HCT116 (cell line): ENCODE measurements at regions not wholly inside any gene's neighbourhood (a gene's known extent, or its start where the extent isn't known, plus 50 kb on each side); places are given as distances from the start of the nearest gene placed in this dataset.

ENCODE experiments used
- ATAC-seq: fragments of 200-7000 bp; cut with Tn5 transposase; 2 replicates; pipeline ENCODE4 v1.9.1; 2020; ENCODE audit warnings: mild to moderate bottlenecking, moderate library complexity
- BruUV-seq: library from RNA; stranded (reverse); fragments of 400-500 nt; replicated peaks from 2 replicates; lab custom pipeline; 2021; lab: Mats Ljungman, UMichigan
- CTCF ChIA-PET: fragments of 300-600 bp; sonication (Branson Sonifier 250); formaldehyde crosslinking; loops from one replicate; lab custom pipeline; 2021; ENCODE audit warnings: antibody characterized with exemption; lab: Charles Lee
- POLR2A ChIA-PET: fragments of 300-600, 350-600 bp; sonication (Branson Sonifier 250); formaldehyde crosslinking; loops from one replicate; lab custom pipeline; 2021; ENCODE audit warnings: antibody characterized with exemption; lab: Charles Lee
- RAD21 ChIA-PET, 2 experiments: fragments of 300-600 bp; sonication (Branson Sonifier 250); formaldehyde crosslinking; loops; one replicate each; lab custom pipeline; 2023; ENCODE audit warnings: low total read pairs in 2 of 2; ENCODE audit not compliant: uncharacterized antibody in 2 of 2, unreplicated experiment in 2 of 2, low non-redundant PET in 1 of 2; lab: Charles Lee
- DNase-seq: peaks from one replicate; pipeline ENCODE4 v3.0.0-alpha.2; 2010; ENCODE audit warnings: low read depth, low spot score
- H2AFZ ChIP-seq: fragments of 200-600 bp; shearing (Covaris generic), sonication (generic); 2 replicates; pipeline ENCODE4 v1.6.1; 2017; ENCODE audit warnings: low read depth, mixed run types, mixed read lengths, antibody characterized with exemption, low read length; ENCODE audit not compliant: poor library complexity, severe bottlenecking
- H3K27ac ChIP-seq: 2 replicates; pipeline ENCODE4 v1.5.1; 2012; ENCODE audit warnings: low read depth, low read length
- H3K27me3 ChIP-seq: fragments of 200-600 bp; sonication (generic); 2 replicates; pipeline ENCODE4 v1.6.1; 2016; ENCODE audit warnings: mixed run types, low read length, mixed read lengths; ENCODE audit not compliant: insufficient read depth
- H3K36me3 ChIP-seq, 2 experiments: fragments of 200-500 bp in 1 of 2; fragments of 200-600 bp in 1 of 2; sonication (Bioruptor generic) in 1 of 2; sonication (generic) in 1 of 2; 2 replicates each; pipeline versions ENCODE4 v1.5.1 to v1.6.1; 2014 to 2016; ENCODE audit warnings: low read length in 2 of 2, inconsistent platforms in 1 of 2, mixed read lengths in 1 of 2, mixed run types in 1 of 2; ENCODE audit not compliant: insufficient read depth in 2 of 2, control insufficient read depth in 1 of 2
- H3K4me1 ChIP-seq, 2 experiments: fragments of 200-600 bp in 1 of 2; sonication (generic) in 1 of 2; 2 replicates each; pipeline versions ENCODE4 v1.5.1 to v1.6.1; 2012 to 2017; ENCODE audit warnings: low read length in 2 of 2, inconsistent platforms in 1 of 2, mild to moderate bottlenecking in 1 of 2, mixed read lengths in 1 of 2, mixed run types in 1 of 2, moderate library complexity in 1 of 2; ENCODE audit not compliant: insufficient read depth in 2 of 2, control insufficient read depth in 1 of 2
- H3K4me2 ChIP-seq: fragments of 200-600 bp; sonication (generic); 2 replicates; pipeline ENCODE4 v1.6.1; 2017; ENCODE audit warnings: mixed run types, low read length, mixed read lengths
- H3K4me3 ChIP-seq, 2 experiments: fragments of 200-600 bp in 1 of 2; sonication (generic) in 1 of 2; replicated peaks in 1 of 2; 2 replicates each; pipeline ENCODE4 v1.5.1; 2011 to 2016; ENCODE audit warnings: low read length in 2 of 2, control low read depth in 1 of 2, low read depth in 1 of 2, mild to moderate bottlenecking in 1 of 2, mixed read lengths in 1 of 2, mixed run types in 1 of 2
- H3K79me2 ChIP-seq: fragments of 200-600 bp; sonication (generic); 2 replicates; pipeline ENCODE4 v1.6.1; 2017; ENCODE audit warnings: mild to moderate bottlenecking, mixed run types, low read length, moderate library complexity, mixed read lengths; ENCODE audit not compliant: insufficient read depth
- H3K9ac ChIP-seq: fragments of 200-600 bp; sonication (generic); 2 replicates; pipeline ENCODE4 v1.6.1; 2016; ENCODE audit warnings: low read length, mixed read lengths
- H3K9me2 ChIP-seq: fragments of 200-600 bp; sonication (generic), shearing (Covaris generic); 2 replicates; pipeline ENCODE4 v1.6.1; 2017; ENCODE audit warnings: mixed run types, mild to moderate bottlenecking, moderate library complexity; ENCODE audit not compliant: insufficient read depth
- H3K9me3 ChIP-seq, 2 experiments: fragments of 200-500 bp in 1 of 2; fragments of 200-600 bp in 1 of 2; sonication (Bioruptor generic) in 1 of 2; sonication (generic) in 1 of 2; 2 replicates each; pipeline ENCODE4 v1.6.1; 2014 to 2017; ENCODE audit warnings: low read length in 2 of 2, mixed read lengths in 2 of 2, inconsistent platforms in 1 of 2, low read depth in 1 of 2, mild to moderate bottlenecking in 1 of 2, mixed run types in 1 of 2, moderate library complexity in 1 of 2; ENCODE audit not compliant: control insufficient read depth in 1 of 2, insufficient read depth in 1 of 2
- H4K20me1 ChIP-seq: fragments of 200-600 bp; sonication (generic), shearing (Covaris generic); 2 replicates; pipeline ENCODE4 v1.6.1; 2017; ENCODE audit warnings: mixed run types, mild to moderate bottlenecking, moderate library complexity; ENCODE audit not compliant: insufficient read depth
- EGR1 ChIP-seq: IDR thresholded peaks from 2 replicates; pipeline ENCODE4 v1.6.1; 2012; ENCODE audit warnings: low read depth
- FOSL1 ChIP-seq: IDR thresholded peaks from 2 replicates; pipeline ENCODE4 v1.6.1; 2012; ENCODE audit warnings: low read depth
- JUND ChIP-seq: IDR thresholded peaks from 2 replicates; pipeline ENCODE4 v1.6.1; 2012
- POLR2A ChIP-seq: IDR thresholded peaks from 2 replicates; pipeline ENCODE4 v1.7.0; 2011; ENCODE audit warnings: borderline replicate concordance; ENCODE audit not compliant: insufficient read depth, insufficient read length; ENCODE audit errors: extremely low read depth
- POLR2AphosphoS5 ChIP-seq: IDR thresholded peaks from 2 replicates; pipeline ENCODE4 v1.6.1; 2011; ENCODE audit warnings: mild to moderate bottlenecking, low read depth, low read length, moderate library complexity
- RAD21 ChIP-seq: IDR thresholded peaks from 2 replicates; pipeline ENCODE4 v1.6.1; 2012; ENCODE audit warnings: low read depth, mild to moderate bottlenecking
- SP1 ChIP-seq: IDR thresholded peaks from 2 replicates; pipeline ENCODE4 v1.6.1; 2012; ENCODE audit warnings: low read depth
- TCF7L2 ChIP-seq: IDR thresholded peaks from 2 replicates; pipeline ENCODE4 v1.7.0; 2011; ENCODE audit warnings: borderline replicate concordance, inconsistent platforms; ENCODE audit not compliant: insufficient read depth, insufficient read length; ENCODE audit errors: extremely low read depth
- ZNF274 ChIP-seq: fragments of 200-500 bp; sonication (Bioruptor generic); IDR thresholded peaks from 2 replicates; pipeline ENCODE4 v1.6.1; 2014; ENCODE audit warnings: mild to moderate bottlenecking, low read depth, low read length, inconsistent platforms
- intact Hi-C: fragments of 100-400 bp; cut with micrococcal nuclease; formaldehyde crosslinking; loops from 2 replicates; pipeline ENCODE4 v1.10.0; 2022
- TF ChIP-seq, protein P1 (sequence below): IDR thresholded peaks from 2 replicates; pipeline ENCODE4 v1.6.1; 2012
- TF ChIP-seq, protein P2 (sequence below), 3 experiments: fragments of 200-600 bp in 1 of 3; sonication (generic) in 1 of 3; IDR thresholded peaks in 2 of 3; conservative IDR thresholded peaks in 1 of 3; 2 replicates each; pipeline ENCODE4 v1.5.1; 2012 to 2017; ENCODE audit warnings: low read depth in 2 of 3, low read length in 2 of 3, antibody characterized with exemption in 1 of 3, borderline replicate concordance in 1 of 3, control low read depth in 1 of 3, mild to moderate bottlenecking in 1 of 3, mixed read lengths in 1 of 3, mixed run types in 1 of 3, moderate library complexity in 1 of 3; ENCODE audit not compliant: insufficient read depth in 1 of 3

GRCh38 chr3:40717471-40717870 lies 192.7 kb downstream of the ZNF621 start:
- no peak overlapping the region for H3K27ac ChIP-seq
- peaks cover 26% of the 10 kb centered on the region; the same call in 1 of the 2 replicates for H3K27me3 ChIP-seq
- no peak overlapping the region for H3K4me3 ChIP-seq
- no peak overlapping the region for H3K4me2 ChIP-seq
- no peak for ATAC-seq
- H3K9ac ChIP-seq, result no peak overlapping the region
- POLR2A ChIA-PET, result no interaction called here
- H3K9me3 ChIP-seq, result no peaks in the 10 kb centered on the region
- CTCF ChIA-PET, result no interaction called here
- DNase-seq, result no peak
- intact Hi-C loops, result no loop called here
- H2AFZ ChIP-seq, result no peak overlapping the region
- H3K79me2 ChIP-seq, result no peaks in the 10 kb centered on the region
- RAD21 ChIA-PET, result no interaction called here
- no peaks in the 10 kb centered on the region for H3K9me2 ChIP-seq
- H3K36me3 ChIP-seq, result no peaks in the 10 kb centered on the region
- H4K20me1 ChIP-seq, result no peaks in the 10 kb centered on the region
- no TSS peak for BruUV-seq
- no peaks in the 10 kb centered on the region for H3K4me1 ChIP-seq
- no peak for TF ChIP-seq SP1
- no peak for TF ChIP-seq TCF7L2

DNA sequence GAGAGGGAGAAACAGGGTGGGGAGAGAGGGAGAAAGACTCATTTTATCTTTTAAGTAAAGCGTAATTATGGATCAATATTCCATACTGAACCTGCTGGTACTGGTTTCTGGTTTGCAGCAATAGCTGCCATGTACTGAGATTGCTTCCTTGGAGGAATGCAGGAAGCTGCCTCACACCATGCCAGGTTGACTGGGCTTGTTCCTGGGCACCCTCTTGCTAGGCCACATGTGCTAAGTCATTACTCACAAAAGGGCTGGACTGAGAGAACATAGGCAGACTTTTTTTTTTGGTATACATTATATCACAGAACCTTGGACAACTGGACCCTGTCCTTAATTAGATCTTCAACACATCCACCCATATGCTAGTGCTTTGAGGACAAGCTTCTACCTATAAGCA lies 193.4 kb downstream of the ZNF621 start:
- Histone ChIP-seq H3K27me3 (peaks cover 26% of the 10 kb centered on the region; the same call in 1 of the 2 replicates), H4K20me1 (no peaks in the 10 kb centered on the region), H3K4me2 (no peak overlapping the region), H3K79me2 (no peaks in the 10 kb centered on the region), H3K36me3 (no peaks in the 10 kb centered on the region), H2AFZ (no peak overlapping the region), H3K27ac (no peak overlapping the region), H3K4me1 (no peaks in the 10 kb centered on the region), H3K9ac (no peak overlapping the region), H3K4me3 (no peak overlapping the region), H3K9me3 (no peaks in the 10 kb centered on the region), H3K9me2 (no peaks in the 10 kb centered on the region)
- ChIA-PET POLR2A (no interaction called here), RAD21 (no interaction called here), CTCF (no interaction called here)
- DNase-seq (no peak), ATAC-seq (no peak)
- BruUV-seq, result no TSS peak
- TF ChIP-seq, protein P1, sequence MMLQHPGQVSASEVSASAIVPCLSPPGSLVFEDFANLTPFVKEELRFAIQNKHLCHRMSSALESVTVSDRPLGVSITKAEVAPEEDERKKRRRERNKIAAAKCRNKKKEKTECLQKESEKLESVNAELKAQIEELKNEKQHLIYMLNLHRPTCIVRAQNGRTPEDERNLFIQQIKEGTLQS, result no peak
- TF ChIP-seq EGR1 (no peak), FOSL1 (no peak), POLR2A (no peak), RAD21 (no peak), ZNF274 (no peak), JUND (no peak), POLR2AphosphoS5 (no peak)
- TF ChIP-seq, protein P2, sequence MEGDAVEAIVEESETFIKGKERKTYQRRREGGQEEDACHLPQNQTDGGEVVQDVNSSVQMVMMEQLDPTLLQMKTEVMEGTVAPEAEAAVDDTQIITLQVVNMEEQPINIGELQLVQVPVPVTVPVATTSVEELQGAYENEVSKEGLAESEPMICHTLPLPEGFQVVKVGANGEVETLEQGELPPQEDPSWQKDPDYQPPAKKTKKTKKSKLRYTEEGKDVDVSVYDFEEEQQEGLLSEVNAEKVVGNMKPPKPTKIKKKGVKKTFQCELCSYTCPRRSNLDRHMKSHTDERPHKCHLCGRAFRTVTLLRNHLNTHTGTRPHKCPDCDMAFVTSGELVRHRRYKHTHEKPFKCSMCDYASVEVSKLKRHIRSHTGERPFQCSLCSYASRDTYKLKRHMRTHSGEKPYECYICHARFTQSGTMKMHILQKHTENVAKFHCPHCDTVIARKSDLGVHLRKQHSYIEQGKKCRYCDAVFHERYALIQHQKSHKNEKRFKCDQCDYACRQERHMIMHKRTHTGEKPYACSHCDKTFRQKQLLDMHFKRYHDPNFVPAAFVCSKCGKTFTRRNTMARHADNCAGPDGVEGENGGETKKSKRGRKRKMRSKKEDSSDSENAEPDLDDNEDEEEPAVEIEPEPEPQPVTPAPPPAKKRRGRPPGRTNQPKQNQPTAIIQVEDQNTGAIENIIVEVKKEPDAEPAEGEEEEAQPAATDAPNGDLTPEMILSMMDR (IDR thresholded peaks at IDR 0.05 in 2 of 3, conservative IDR thresholded peaks at IDR 0.05 in 1 of 3; ENCODE audit: borderline replicate concordance in 1 of 3, insufficient read depth in 1 of 3, low read depth in 2 of 3, low read length in 2 of 3), result no peak
- intact Hi-C loops, result no loop called here
